ENCODE measurements at regions not wholly inside any gene's neighbourhood (a gene's known extent, or its start where the extent isn't known, plus 50 kb on each side); places are given as distances from the start of the nearest gene placed in this dataset.

DNA sequence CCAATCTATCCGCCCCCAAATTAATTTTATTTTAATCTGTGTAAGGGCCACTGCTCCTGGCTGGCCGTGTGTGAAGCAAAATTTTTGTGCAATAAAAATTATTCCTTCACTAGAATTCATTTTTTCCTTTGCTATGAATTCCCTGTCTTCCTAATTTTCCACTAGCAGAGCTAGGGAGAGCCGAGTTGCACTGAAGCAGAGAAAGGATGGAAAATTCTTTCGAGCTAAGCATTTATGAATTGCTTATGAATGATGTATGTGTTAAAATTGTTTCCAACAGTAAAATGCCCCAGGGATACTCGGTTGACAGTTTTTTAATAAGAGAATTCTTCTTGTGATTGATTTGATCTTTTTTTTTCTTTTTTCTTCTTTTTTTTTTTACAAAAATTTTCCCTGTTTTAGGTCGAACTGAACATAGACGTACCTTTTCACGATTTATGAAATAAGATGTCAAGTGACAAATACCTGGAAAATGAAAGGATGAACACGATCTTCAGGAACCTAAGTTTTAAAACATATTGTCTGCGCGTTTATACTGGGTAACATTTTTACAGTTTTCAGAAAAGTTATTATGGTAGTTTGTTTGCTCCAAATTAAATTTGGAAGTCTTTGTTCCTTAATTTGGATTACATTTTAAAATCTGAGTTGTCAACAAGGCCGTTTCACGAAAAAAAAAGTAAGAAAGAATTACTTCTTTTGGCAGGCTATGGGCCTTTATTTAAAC lies 288.8 kb upstream of the NFE2L3 start:
- no peak for DNase-seq (ENCODE audit: low read depth in 1 of 2, low spot score in 1 of 2)

DNA sequence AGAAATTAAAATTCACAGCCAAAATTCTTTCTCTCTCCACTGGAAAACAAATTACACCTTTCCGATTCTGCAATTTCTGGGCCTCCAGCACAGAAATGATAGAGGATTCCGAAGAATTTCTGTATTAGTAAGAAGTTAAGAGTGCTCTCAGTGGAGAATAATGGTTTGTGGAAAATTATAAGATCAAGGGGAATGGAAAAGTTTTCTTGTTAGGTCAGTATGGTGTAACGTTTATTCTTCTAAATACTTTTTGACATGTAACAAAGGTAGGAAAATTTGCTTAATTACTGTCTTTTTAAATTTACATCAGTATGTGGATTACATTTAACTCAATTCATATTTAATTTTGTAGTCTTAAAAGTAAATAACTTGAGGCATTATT lies 288.3 kb upstream of the NFE2L3 start:
- DNase-seq (ENCODE audit: low read depth in 1 of 2, low spot score in 1 of 2): no peak

DNA sequence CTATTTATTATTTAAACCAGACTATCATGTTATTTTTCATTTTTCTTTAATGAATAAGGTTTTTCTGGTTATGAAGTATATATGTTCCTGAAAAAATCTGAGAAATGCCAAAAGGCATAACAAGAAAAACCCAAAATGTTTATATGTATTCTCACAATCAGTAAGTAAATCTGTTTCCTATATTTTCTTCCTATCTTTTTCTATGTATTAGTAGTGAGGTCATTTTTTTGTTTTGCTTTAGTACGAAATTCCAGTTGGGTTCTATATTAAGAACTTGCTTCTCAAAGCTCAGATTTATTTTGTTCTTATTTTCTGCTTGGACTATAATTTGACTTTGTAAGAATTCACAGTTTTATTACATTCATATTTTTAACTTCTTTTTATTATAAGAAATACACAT lies 287.5 kb upstream of the NFE2L3 start:
- no peak for DNase-seq (ENCODE audit: low read depth in 1 of 2, low spot score in 1 of 2)

DNA sequence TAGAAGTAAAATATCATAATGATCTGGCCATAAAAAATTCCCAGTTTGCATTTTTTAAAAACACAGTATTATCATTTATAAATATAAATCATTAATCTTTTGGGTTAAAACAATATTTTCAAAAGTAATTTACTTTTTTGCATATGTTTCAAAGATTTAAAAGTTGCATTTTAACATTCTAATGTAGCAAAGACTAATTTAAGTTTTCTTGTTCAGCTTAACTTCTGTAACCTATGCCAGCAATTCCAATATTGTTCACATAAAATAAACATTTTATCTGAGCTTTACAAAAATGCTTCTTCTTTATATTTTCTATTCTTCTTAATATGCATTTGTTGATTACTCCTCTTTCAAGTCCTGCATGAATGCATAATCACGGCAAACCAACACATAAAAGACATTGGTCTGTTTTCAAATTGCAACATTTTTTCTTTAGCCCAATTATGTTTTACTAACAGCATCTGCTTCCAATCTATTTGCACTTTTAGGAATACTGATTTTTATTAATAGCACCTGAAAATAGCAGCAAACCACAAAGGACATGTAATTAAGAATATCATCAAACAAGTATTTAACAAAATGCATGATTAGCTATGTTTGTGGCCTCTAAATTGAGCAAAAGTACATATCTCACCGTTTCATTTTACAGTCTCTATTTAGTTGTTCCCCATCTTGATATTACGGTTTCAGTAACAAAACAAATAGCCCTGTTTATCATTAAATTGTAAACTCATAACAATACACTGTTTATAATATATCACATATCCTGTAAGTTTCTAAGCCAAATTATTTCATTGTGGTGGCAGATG lies 286.9 kb upstream of the NFE2L3 start:
- no peak for DNase-seq (ENCODE audit: low read depth in 1 of 2, low spot score in 1 of 2)

DNA sequence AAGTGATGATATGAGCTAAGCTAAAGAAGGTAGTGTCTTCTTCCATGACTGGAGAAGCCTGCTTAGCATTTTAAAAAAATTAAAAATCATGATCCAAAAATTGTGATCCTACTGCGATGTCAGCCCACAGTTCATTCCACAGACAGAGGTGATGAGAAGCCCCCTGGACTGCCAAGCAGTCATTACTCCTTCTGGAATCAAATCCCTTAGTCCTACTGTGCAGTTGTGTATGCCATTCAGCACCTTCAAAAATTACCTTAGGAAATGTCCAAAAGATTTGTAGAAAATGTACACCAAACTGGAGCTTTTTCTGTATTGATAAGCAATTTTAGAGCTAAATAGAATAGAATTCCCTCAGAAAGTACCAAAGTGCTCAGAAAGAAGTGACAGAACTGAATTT lies 283.5 kb upstream of the NFE2L3 start:
- DNase-seq (ENCODE audit: low read depth in 1 of 2, low spot score in 1 of 2): no peak

DNA sequence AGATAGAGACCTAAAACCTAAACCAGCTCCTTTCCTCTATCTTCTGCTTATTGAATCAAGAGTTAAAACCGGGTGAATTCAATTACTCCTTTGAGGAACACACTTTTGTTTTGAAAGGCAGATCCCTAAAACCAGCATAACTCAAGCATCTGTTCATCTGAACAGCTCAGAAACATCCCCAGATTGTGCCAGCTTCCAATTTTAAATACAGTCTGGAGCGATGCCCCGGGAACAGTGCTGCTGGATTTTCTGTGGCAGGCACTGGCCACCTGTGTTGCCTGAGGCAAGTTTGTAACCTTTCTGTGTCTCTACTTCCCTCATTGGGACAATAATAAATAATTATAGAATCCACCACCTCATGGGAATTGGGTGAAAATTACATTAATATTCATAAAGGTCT lies 281.4 kb upstream of the NFE2L3 start:
- DNase-seq (ENCODE audit: low read depth in 1 of 2, low spot score in 1 of 2): no peak

DNA sequence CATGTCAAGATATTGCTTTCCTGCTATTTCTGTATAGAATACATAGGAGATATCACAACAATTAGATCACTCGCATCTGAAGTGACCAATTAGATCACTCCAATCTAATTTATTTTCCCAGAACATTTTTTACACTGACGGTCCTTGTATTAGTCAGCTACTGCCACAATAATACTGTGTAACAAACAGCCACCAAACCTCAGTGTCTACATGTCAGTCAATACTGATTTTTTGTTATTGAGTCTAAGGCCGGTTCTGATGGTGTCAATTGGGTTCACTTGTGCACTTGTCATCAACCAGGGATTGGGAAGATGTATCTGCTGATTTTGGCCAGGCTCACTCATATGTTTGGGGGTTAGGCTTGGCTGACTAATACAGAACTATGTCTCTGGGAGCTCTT lies 275.9 kb upstream of the NFE2L3 start:
- DNase-seq (ENCODE audit: low read depth in 1 of 2, low spot score in 1 of 2): no peak

DNA sequence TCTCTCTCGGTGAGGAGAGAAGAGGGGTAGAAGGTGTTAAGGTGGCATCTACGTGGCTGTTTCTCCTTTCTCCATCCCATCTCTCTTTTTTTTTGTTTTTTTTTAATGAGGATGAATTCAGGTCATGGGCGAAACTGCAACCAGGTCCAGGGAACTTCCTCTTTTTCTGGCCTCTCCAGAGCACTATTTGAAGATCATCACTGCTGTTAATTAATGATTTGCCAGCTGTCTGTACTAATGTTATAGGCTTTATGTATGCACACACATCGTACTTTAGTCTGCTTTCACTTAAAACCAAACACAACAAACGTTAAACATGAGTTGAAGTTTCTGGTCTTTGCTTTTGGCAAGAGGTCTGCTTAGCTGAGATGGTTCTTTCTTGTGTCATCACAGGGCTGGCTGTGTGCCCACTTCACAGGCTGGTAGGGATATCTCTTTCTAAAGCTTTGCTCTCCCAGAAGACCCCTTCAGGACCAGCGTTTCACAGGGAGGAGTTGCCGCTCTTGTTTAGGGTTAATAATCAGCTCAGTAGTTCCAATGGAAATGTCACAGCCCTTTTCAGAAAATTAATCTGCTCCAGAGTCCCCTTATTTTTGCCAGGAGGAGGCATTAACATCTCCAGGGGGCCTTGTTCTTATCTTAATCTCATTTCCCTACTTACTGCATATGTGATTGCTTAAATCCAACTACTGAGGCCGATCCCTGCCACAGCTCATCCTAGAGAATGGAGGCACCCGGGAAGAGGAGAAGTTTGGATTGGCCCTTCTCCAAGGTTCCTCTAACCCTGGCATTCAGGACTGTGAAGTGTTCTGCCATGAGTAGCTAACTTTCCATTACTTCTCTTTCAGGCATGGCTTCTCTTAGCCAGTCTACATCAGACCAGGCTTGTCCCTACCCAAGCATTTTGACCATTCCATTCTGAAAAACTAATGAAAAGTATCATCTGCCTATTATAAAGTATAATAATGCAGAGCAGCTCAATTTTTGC lies 273.9 kb upstream of the NFE2L3 start:
- no peak for DNase-seq (ENCODE audit: low read depth in 1 of 2, low spot score in 1 of 2)

DNA sequence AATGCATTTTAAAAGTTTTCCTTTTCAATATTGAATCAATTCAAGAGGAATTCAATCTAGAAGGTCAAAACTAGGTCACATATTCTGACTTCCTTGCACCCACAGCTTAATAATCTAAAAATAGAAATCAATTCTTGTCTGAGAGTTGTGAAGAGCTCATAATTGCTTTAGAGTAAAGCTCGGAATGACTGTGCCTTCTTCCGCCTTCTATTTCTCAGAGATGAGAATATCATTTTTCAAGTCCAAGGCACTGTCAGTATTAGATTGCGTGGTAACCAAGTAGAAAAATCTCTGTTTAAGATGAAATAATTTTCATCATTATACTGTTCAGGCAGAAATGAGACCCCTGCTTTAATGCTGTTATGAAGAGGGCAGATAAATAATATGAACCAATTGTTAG lies 272.2 kb upstream of the NFE2L3 start:
- no peak for DNase-seq (ENCODE audit: low read depth in 1 of 2, low spot score in 1 of 2)

DNA sequence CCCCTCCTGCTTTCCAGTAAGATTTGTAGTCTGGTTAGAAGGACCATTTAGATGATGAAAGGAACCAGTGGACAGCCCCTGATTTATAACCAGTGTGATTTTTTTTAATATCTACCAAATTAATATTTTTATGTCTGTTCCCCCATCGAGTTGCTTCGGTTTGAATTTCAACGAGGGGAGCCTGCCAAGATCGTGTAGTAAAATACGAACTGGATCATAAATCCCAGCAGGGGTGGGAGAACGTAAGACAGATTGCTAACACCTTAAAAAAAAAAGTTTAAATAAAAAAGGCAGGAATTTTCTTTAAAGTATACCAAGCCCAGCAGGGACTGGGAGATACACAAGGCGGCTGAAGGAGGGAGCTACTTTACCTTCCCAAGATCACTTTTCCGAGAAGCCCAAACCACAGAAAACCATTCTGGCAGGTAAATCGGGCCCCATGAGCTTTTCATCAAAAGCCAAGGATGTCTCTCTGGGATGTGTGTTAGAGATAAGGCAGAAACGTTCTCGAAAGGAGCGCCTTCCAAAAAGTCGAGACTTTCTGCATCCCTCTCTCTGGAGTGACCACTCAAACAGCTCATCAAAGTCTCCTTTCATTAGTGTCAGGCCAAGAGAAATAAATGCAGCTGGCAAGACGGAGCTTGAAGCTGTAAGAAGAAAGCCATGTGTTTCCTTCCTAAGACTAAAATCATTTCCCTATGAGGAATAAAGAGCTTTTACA lies 270.5 kb upstream of the NFE2L3 start:
- no peak for DNase-seq (ENCODE audit: low read depth in 1 of 2, low spot score in 1 of 2)

DNA sequence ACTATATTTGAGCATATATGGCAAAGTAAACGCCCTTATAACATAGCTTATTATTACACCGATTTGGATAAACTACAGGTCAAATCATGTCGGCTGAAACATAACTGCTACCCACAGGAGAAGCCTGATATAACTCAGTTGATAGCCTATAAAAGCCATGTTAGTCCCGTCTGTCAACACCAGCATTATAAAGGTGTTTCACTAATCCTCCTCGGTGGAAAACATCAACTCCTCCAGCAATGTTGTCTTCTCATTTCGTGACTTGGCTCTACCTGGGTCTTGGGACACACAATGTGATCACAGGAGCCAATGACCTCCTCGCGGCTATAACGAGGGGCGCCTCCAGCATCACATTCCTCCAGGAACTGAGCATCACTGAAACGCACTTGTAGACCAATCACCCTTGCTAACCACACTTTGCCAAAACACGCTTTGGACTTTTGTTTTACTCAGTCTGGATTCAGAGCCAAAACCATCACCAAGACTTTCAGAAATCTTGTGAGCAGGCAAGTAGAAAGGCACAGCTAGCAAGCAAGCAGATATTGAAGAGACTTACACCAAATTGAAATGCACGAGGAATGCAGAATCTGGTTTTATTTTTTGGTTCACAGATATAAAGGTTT lies 269.7 kb upstream of the NFE2L3 start:
- DNase-seq (ENCODE audit: low read depth in 1 of 2, low spot score in 1 of 2): no peak

DNA sequence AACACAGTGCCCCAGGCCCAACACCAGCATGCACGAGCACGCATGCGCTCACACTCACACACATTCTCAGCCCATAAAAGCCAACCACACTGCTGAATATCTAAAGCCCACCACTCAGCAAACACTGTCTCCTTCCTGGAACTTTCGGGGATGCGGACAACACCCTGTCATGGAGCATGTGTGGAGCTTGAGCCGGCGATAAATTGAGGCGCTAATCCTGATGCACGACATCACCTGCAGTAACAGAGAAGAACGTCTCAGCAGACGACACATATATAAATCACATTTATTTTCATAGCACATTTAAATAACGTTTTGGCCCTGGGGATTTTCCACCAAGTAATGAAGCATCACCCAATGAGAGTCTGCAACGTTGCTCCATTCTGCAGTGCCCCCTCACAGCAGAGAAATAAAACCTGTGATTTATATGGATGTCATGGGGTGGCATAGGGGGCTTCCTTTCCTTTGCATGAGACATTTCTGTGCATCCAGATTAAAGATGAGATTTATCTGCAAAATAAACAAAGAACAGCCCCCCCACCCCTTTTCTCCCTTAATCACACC lies 267.7 kb upstream of the NFE2L3 start:
- no peak for DNase-seq (ENCODE audit: low read depth in 1 of 2, low spot score in 1 of 2)

DNA sequence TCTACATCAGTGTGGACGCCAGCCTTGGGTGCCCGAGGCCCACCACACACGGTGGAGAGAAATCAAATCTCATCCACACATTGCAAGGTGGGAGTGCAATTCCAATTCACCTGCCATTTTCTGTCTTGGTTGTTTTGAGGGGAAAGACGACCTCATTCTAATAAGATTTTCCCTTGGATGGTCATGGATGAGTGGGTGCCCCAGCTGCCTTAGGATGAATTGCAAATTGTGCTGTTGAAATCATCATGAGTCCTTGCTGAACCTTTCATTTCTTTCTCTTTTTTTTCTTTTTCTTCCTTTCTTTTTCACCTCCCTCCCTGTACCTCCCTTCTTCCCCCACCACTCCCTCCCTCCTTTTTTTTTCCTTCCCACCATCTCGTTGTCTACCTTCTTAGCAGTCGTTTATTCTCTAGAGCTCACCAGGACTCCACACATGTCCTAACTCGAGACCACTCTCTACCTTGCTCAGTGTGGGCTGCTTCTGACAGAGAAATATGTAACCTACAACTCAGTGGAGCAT lies 266.9 kb upstream of the NFE2L3 start:
- no peak for DNase-seq (ENCODE audit: low read depth in 1 of 2, low spot score in 1 of 2)

DNA sequence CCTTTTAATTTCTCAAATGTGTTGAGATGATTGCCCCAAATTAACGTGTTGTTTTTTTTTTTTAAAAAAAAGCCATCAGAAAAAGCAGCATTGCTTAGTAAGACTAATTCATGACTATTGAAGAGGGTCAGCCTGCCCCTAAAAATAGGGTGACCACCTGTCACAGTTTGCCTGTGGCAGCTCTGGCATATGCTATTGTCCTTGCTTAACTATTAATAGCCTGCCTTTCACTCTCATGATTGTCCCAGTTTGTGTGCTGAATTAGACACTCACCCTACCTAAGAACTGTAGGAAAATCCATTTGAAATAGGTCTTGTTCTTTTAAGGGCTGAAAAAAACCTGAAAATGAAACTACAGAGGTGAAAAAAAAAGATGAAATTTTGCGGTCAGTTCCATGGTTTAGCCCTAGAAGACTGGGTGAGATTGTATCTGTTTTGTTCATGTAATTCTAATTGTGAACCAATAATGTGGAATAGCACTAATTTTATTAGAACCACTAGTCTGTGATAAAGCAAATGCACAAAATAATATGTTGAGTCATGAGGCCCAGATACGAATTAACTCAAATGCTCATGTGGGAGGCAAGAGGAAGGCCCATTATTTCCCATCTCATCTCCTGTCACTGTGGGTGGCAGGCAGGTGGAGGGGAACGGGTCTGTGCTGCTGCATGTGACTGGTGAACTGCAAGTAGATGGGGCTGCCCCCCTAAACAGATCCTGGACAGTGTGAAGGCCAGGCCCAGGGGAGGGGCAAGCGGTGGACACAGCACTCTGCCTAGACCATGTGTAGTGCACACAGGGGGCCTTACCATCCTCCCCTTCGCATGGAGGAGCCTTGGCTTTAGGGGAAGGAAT lies 265.4 kb upstream of the NFE2L3 start:
- DNase-seq (ENCODE audit: low read depth in 1 of 2, low spot score in 1 of 2): no peak

DNA sequence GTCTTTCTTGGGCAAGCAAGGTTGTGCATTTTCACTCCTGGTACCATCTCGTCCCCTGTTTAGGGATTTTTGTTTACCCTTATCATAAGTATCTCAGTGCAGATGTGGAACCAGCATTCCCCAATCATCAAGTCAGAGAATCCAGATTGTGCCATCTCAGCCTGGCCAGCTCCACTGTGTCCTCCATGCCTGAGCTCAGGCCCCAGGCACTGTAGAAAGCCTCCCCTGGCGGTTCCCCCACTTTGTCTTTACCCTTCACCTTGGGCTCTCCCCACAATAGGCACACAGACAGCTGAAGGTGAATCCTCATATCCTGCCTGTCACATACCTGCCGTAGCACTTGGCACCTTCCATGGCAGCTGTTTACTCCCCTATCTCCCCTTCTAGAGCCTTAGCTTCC lies 264.7 kb upstream of the NFE2L3 start:
- DNase-seq (ENCODE audit: low read depth in 1 of 2, low spot score in 1 of 2): no peak

DNA sequence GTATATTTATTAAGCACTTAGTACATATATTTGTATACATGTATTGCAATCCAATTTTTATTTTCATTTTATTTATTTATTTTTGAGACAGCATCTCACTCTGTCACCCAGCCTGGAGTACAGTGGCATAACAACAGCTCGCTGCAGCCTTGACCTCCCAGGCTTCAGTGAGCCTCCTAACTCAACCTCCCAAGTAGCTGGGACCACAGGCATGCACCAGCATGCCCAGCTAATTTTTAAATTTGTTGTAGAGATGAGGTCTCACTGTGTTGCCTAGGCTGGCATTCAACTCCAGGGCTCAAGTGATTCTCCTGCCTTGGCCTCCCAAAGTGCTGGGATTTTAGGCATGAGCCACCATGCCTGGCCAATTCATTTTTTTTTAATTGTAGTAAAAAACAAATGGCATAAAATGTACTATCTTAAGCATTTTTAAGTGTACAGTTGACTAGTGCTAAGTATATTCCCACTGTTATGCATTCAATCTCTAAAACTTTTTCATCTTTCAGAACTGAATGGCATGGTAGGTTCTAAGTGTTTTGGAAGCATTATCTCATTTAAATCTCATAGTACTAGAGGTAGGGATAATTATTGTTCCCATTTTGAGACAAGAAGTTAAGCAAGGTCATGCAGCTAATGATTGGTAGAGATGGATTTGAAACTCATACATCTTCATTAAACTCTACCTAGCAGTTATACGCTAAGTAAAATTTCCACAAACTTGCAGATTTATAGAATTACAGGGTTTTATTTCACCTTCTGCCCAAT lies 264.0 kb upstream of the NFE2L3 start:
- DNase-seq (ENCODE audit: low read depth in 1 of 2, low spot score in 1 of 2): no peak

DNA sequence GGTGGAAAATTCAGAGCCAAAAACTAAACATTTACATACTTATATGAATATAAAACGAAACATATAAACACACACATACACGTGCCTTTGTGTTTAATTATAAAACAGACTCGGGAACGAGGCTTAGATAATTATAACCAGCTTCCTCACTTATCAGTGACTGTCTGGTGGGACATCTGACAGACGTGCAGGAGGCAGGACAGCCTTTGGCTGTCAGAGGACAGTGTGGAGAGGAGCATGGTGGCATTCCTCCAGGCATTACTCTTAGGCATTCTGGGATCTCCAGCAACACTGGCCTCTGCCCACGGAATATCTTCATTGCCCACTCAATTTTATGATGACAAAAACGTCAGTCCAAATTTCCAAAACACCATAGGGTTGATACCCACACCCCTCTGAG lies 262.2 kb upstream of the NFE2L3 start:
- no peak for DNase-seq (ENCODE audit: low read depth in 1 of 2, low spot score in 1 of 2)

DNA sequence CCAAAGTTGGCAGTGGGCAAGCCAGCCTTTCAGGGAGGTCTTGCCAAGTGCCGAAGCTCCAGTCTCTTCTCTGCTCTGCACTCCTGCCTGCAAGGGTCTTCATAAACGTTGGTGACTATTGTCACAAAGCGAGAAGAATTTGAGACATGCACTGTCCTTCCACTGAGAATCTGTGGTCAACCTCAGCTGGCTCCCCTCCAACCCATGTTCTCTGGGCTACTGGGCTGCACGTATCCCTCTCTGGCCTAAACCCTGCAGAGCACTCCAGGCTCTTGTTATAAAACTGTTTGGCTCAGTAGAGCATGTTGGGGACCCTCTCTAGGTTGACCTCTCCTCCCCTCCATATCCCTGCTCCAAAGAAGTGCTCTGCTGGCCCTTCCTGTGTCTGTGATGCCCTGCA lies 260.4 kb upstream of the NFE2L3 start:
- no peak for DNase-seq (ENCODE audit: low read depth in 1 of 2, low spot score in 1 of 2)

Measured in activated T-helper 1 cell treated with anti-CD3 and anti-CD28 coated beads, Interleukin-2, amount 50 U/mL, for 16 hours (primary cell).